HT-29 (cell line): ENCODE measurements at regions not wholly inside any gene's neighbourhood (a gene's known extent, or its start where the extent isn't known, plus 50 kb on each side); places are given as distances from the start of the nearest gene placed in this dataset.
"Not testable (repeated sequence)": the region's sequence is repeated elsewhere in the genome, so short reads cannot be mapped to it uniquely, and the experiment has no call there.

Source experiments
- DNase-seq: peaks from one replicate; pipeline ENCODE4 v3.0.0-alpha.2; 2015; ENCODE audit warnings: low spot score

DNA sequence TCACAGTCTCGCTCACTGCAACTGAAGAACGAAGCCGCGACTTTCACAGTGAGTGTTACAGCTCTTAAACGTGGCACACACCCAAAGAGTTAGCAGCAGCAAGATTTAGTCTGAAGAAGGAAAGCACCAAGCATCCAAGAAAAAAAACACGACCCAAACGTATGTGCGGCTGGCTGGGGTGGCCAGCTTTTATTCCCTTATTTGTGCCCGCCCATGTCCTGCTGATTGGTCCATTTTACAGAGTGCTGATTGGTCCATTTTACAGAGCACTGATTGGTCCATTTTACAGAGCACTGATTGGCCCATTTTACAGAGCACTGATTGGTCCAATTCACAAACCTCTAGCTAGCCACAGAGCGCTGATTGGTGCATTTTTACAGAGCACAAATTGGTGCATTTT, 323.0 kb upstream of the ATP10A start:
- not testable (repeated sequence) for DNase-seq

DNA sequence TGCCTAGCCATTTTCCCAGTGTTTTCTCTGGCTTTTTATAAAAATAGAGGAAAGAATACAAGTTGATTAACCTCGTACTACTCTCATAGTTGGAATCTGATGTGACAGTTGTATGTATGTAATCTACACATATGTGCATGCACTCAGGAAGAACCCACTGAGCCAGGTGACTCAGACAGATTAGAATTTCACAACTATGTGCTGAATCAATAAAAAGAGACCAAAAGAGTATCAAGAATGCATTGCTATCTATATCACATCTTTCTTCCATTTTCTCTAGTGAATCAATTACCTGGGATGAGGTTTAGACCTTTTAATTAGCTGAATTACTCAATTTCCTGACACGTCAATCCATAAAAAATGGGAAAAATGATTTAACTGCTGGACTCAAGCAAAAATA, 319.3 kb upstream of the ATP10A start:
- no peak for DNase-seq

DNA sequence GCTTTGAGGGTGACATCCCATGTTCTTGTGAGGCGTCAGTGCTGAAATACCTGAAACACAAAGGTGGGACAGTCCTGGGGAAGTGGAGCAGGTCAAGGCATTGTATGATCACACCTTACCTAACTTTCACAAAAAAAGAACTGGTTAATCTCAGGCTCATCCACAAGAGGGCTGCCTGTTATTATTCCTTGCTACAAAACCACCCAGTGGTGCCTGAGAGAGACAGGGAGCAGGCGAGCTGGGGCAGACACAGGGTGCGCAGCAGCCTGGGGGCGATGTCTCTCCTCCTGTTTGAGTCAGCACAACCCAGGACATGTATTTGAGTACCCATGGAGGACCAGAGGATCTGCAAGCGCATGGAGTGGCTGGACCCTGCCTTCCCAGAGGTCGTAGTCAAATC, 316.8 kb upstream of the ATP10A start:
- DNase-seq: peak; percentile 25

DNA sequence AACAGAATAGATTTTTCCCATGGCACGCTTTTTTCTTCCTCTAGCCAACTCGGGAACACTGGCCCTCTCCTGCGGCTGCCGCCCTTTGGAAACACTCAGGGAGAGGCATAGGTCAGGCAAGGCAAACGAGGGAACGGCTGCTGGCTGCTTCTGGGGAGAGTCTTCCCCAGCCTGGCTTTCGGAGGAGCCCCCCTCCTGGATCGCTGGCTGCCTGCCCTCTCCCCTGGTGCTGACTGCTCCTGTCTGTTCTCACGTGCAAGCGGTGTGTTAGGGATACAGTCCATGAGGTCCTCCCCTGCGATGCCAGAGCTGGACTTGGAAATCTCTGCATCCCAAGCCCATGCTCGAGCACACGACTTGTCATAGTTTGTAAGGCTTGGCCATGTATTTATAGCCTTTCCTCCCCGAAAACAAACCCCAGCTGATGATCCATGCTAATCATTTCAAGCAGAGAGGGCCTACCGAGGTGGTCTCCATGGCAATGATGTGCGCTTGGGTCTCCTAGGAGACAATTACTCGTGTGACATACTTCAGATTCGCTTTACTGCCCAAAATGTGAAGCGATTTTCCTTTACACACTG, 315.6 kb upstream of the ATP10A start:
- no peak for DNase-seq

DNA sequence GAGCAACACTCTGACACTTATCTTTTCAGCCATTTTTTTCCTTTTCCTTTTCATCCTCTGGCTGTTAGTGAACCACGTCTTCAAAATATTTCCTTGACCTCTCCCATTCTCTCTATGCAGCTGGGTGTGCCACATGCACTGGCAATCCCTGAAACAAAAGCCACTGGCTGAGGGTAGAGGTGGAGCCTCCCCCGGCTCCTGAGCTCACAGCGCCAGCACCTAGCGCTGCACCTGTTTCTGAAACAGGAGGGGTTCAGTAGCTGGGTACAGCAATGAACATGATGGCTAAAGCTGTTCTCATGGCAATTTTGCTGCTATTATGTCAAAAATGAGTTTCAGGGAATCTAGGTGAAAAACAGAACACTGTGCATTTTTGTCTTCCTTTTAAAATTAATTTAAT, 314.7 kb upstream of the ATP10A start:
- no peak for DNase-seq

DNA sequence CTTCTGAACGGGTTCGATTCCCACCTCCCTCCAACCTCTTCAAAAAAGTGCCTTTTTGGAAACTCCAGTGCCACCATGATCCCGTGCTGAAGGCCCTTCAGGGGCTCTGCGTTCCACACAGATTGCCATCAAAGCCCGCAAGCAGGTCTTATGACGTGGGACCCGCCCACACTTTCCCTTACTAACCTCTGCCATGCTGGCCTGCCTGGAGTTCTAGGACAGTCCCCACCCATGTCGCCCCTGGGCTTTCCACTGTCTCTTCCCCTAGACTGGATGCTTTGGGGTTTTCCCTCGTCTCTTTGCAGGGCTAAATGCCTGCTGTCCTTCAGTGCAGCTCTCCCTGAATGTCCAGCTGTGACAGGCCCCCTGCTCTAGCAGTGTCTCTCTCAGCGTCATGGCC, 313.7 kb upstream of the ATP10A start:
- DNase-seq: no peak

DNA sequence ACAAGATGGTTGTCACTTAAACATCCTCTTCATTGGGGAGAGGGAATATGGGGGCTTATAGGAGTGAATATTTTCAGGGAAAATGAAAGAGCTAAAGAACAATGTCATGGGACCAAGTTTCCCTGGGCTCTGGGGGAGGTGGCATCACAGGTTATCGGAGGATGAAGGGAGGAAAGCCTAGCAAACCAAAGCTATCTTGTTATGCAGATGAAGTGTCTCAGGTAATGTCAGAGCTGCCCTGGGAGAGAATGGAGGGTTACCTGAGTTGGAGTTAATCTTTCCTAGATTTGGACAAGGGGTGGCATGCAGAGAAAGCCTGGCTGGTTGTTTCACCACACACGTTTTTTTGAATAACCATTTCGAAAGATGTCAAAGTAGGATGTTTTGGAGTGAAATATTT, 308.1 kb upstream of the ATP10A start:
- DNase-seq: no peak

DNA sequence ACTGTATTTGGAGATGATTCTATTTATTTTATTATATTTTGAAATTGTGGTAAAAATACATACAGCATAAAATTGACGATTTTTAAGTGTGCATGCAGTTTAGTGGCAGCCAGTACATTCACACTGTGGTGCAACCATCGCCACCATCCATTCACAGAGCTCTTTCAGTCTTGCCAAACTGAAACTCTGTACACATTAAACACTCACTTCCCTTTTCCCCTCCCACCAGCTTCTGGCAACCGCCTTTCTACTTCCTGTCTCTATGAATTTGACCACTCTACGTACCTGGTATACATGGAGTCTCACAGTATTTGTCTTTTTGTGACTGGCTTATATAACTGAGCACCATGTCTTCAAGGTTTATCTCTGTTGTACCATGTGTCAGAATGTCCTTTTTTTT, 303.3 kb upstream of the ATP10A start:
- DNase-seq: no peak

DNA sequence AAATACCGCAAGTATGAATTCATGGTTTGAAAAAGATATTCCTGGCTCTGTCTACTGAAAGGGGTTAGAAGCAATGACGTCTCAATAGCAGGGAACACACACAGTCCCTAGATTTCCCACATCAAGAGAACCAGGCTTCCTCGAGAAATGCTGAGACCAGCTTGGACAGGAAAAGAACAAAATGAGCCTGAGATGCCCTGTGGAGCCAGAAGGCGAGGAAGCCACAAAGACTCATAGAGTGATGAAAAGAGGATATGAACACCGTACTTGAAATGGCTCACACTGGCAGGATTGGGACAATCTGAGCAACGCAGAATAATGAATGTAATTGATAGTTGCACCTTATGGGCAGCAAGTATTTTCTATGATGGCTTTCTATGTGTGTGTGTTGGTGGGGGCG, 302.4 kb upstream of the ATP10A start:
- DNase-seq: no peak

DNA sequence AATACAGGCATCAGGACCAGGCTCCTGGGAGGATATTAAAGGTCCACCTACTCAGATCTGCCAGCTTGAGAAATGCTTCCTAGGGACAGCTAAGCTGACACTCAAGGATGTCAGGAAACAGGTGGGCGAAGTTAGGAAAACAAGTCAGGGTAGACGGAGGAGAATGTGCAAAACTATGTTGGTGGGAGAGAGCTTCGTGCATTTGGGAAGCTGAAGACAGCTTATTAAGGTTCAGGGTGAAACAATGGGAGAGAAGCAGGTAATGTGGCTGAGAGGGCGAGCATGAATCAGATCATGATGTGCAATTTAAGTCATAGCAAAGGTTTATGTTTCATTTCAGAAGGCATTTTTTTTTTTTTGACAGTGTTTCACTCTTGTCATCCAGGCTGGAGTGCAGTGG, 297.2 kb upstream of the ATP10A start:
- no peak for DNase-seq

DNA sequence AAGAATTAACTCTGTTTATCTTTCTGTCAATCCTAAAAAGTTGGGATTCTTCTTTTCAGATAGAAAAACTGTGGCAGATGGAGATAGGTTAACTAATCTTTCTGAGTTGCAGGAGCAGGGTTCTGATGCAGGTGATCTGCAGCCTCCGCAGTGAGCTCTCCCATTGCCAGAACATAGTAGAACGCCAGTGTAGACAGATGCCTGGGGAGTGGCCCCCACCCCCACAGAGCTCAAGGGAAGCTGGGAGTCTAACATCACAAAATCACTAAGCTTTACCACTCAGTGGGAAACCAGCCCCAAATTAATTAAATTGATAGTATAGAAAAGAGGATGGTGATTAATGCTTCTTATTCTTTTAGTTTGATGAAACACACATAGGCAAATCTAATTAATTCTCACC, 295.0 kb upstream of the ATP10A start:
- DNase-seq: no peak

DNA sequence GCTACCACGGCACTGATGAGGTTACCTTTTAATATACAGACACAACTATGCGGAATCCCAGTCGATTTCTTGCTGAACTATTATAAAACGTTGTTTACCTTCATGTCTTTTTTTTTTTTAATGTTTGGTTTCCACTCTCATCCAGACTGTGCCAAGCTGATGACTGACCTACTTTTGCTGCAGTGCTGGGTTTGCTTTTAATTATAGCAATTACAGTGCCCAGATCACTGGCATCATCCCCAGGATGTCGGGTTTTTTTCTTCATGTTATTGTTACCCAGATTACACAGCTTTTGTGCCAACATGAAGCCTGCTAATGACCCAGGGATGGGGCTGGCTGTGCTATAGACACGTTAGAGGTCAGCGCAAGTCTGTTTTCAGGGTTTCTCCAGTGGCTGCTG, 294.0 kb upstream of the ATP10A start:
- DNase-seq: no peak

DNA sequence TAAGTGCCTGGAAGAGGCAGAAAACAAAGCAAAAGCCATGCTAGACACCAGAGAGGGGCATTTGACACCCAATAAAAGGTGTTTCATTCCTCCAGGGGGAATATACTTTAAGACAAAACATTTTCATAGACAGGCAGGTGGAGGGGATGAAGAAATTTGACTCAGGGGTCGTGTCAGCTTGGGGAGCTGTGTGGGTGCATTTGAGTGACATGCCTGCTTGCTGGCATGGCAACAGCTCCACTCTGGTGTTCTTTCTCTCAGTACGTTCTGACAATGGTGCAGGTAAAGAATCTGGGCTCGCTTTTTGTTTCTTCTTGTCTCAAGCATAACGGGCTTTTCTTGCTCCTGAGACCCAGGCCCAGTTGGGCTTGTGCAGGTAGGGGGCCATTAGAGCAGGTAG, 292.9 kb upstream of the ATP10A start:
- DNase-seq: no peak

DNA sequence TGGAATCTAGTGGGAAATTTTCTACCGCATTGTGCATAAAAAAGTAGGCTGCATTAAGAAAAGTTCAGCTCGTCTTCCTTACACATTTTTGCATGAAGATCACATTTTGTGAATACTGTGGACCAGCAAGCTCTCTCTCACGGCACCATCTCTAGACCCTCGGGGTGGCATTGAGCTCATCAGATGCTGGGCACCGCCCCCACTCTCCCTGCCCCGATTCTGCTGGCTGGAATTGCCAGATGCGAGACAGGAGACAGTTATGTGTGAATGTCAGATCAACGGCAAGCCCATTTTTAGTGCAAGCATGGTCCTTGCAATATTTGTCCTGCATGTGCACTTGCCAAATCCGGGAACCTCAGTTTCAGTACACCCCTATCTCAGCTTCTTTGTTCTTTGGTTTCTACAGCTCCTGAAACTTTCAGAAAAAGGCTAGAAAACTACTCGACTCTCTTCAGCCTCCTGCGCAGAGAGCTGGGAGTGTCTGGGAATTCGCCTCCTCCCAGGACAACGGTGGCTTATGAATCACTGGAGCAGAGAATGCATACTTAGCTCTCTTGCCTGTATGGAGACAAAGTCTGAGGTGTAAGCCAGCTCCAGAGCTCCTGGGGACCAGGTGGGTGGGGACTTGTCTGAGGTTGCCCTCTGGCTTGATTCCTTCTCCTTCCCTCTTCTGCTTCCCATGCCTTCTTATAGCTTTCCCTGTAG, 285.2 kb upstream of the ATP10A start:
- no peak for DNase-seq

DNA sequence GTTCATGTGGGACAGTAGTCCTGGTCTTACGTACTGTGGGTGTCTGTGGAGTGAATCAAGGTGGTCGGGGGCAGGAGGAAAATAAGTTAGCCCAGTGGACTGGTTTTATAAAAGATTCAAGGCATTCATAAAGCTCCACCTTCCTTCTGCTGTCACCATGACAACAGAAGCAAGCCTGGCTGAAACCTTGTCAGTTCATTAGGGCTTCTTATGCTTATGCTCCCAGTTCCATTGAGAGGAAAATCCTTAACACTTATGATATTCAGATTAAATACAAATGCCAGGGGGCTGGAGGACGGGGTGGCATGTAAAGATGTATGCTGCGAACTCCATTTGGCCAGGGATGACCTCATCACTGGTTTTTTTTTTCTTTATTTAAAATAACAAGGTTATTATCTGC, 283.1 kb upstream of the ATP10A start:
- DNase-seq: no peak

DNA sequence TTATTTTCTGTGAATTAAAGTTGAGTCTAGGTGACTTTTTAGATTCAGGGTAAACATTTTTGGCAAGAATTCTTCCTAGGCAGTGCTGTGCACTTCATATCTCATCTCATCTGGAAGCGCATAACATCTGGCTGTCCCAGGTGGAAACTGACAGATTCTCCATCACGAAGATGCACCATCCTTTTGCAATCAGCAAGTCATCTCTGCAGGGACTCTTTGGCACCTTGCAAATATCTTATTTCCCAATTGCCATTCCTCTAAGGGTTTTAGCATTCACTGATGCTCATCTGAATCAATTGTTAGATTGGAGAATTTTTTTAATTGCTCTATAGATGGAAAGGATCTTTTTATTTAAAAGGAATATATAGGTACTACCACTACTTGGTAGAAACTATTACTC, 282.7 kb upstream of the ATP10A start:
- no peak for DNase-seq

DNA sequence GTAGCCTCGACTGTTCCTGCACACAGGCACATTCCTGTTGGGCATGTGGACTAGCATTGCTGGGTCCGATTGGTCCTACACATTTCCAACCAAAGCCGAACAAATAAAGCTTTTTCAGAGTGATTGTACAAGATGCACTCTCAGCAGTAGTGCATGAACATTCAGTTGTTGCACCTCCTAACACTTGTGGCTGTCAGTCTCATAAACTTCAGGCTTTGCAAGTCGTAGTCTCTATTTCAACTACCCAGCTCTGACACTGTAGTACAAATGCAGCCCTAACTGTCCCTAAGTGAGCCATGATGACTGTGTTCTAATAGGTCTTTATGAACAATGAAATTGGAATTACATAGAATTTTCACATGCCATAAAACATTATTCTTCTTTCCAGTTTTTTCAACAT, 281.7 kb upstream of the ATP10A start:
- DNase-seq: no peak

DNA sequence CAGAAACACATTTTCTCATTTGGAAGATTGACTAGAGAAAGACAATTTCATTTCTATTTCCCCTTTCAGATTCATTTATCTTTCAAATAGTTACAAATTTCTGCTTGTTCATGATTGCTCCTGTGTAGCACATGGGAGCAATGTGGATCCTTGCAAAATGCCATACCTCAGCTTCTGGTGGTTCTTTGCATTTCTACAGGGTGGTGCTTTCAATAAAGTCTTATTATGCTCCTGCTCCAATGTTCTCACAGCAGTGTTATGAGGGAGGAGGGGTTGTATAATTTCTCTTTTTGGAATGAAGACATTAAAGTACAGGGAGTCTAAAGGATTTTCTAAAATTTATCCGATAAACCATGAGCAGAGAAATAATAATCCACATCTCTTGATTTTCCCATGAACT, 280.1 kb upstream of the ATP10A start:
- DNase-seq: no peak

DNA sequence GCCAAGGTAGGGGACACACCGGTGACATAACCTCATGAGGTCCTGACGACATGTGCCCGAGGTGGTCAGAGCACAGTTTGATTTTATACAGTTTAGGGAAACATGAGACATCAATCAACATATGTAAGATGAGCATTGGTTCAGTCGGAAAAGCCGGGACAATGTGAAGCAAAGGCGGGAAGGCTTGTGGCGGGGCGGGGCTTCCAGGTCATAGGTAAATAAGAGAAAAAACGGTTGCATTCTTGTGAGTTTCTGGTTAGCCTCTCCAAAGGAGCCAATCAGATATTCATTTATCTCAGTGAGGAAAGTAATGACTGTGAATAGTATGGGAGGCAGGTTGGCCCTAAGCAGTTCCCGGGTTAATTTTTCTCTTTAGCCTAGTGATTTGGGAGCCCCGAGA, 271.7 kb upstream of the ATP10A start:
- DNase-seq: no peak

DNA sequence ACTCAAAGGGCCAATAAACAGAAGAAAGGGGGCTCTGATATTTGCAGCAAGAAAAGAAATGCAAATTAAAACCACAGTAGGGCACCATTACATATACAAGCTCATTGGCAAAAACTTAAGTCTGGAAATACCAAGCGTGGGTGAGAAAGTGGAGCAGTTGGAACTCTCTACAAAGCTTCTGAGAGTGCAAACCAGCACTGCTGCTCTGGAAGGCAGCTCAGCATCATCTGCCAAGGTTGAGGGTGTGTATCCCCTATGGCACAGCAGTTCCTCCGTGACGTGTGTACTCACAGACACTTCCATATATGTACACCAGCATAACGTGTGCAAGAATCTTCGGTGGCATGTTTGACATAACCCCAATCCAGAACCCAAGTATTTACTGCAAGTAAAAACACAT, 271.0 kb upstream of the ATP10A start:
- no peak for DNase-seq

DNA sequence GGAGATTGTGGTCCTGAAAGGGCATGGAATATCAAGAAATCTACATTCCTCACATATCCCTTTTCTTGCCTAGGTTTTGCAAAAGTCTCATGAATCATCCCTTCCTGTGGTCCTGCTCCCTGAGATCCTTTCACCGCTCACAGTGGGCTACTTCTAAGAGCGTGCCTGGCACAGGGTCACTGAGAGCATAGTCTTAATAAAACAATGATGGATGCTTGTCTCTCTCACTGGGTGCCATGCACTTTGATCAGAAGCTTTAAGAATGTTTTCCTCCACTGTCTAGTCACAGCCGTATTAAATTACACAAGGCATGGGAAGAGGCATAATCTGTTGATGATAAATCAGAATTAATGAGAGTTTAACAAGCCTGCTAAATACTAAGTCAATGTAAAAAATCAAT, 269.7 kb upstream of the ATP10A start:
- DNase-seq: no peak

DNA sequence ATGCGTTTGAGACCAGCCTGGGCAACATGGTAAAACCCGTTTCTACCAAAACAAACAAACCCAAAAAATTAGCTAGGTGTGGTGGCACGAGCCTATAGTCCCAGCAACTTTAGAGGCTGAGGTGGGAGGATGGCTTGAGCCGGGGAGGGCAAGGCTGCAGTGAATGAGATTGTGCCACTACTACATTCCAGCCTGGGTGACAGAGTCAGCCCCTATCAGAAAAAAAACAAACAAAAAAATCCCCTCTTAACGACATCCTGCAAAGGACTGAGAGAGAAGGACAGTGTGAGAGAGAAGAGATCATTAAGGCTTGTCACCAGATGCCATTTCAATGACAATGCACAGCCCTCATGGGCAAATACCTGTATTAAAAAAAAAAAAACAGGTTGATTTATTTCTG, 266.7 kb upstream of the ATP10A start:
- DNase-seq: no peak

DNA sequence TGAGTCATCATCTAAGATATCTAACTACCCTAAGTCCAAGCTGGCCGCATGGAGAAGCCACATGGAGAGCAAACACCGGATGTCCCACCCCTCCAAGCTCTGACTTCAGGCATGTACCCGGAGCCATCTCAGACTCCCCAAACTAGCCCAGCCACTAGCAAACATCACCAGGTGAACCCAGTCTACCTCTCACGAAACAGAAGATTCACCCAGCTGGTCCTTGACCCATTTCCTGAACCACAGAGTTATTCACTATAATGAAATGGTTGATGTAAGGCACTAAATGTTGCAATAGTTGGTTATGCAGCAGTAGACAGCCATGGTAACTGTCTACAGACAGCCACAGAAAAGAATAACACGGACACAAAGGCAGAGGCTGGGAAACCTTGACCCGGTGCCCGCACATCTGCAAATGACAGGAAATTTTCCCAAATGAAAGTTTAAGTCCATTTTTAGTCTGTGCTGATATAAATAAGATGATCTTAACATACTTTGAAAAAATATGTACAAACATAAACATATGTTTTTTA, 265.5 kb upstream of the ATP10A start:
- no peak for DNase-seq
